Skeletal muscle satellite cell (primary cell): ENCODE measurements at regions not wholly inside any gene's neighbourhood (a gene's known extent, or its start where the extent isn't known, plus 50 kb on each side); places are given as distances from the start of the nearest gene placed in this dataset.

Experiments
- H3K27me3 ChIP-seq: 2 replicates; pipeline ENCODE4 v1.7.0; 2013; ENCODE audit warnings: low read length; ENCODE audit not compliant: control insufficient read depth, insufficient read depth
- H3K36me3 ChIP-seq: 2 replicates; pipeline ENCODE4 v1.7.0; 2013; ENCODE audit warnings: mild to moderate bottlenecking, control low read depth, low read length; ENCODE audit not compliant: insufficient read depth
- H3K4me1 ChIP-seq: 2 replicates; pipeline ENCODE4 v1.7.0; 2013; ENCODE audit warnings: low read length; ENCODE audit not compliant: control insufficient read depth, insufficient read depth
- H3K4me2 ChIP-seq: 2 replicates; pipeline ENCODE4 v1.7.0; 2013; ENCODE audit warnings: mild to moderate bottlenecking, low read length
- H3K4me3 ChIP-seq: 2 replicates; pipeline ENCODE4 v1.7.0; 2013; ENCODE audit warnings: low read length
- H3K9ac ChIP-seq: 2 replicates; pipeline ENCODE4 v1.7.0; 2013; ENCODE audit warnings: mild to moderate bottlenecking, low read depth, low read length, moderate library complexity
- H3K9me3 ChIP-seq: replicated peaks from 2 replicates; pipeline ENCODE4 v1.7.0; 2013; ENCODE audit warnings: mild to moderate bottlenecking, control low read depth, low read length

DNA sequence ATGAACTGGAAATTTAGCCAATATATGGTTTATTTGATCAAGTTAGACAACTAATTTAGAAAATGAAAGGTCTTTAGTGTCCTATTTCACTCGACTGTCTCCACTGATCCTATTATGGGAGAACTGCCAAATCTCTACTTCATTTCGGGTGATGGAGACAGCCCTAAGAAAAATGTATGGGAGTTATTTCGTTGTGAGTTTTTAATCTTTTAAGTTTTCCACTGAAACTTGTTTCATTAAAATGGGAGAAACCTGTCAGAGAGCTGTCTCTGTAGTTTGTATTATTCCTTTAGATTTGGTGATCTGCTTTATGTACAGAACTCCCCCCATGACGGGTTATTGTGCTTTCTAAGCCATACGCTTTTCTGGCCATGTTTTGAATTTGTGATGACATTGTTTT, 899.7 kb downstream of the ADGRL2 start:
- no peaks in the 10 kb centered on the region for H3K27me3 ChIP-seq
- H3K9me3 ChIP-seq, result no peaks in the 10 kb centered on the region
- no peak overlapping the region for H3K9ac ChIP-seq
- no peaks in the 10 kb centered on the region for H3K36me3 ChIP-seq
- H3K4me3 ChIP-seq, result no peak overlapping the region
- H3K4me2 ChIP-seq, result no peak overlapping the region
- no peaks in the 10 kb centered on the region for H3K4me1 ChIP-seq

GRCh38 chr1:82697965-82698364, 897.2 kb downstream of the ADGRL2 start:
- Histone ChIP-seq H3K4me2 (no peak overlapping the region), H3K9me3 (no peaks in the 10 kb centered on the region), H3K36me3 (no peaks in the 10 kb centered on the region), H3K9ac (no peak overlapping the region), H3K4me1 (no peaks in the 10 kb centered on the region), H3K27me3 (no peaks in the 10 kb centered on the region), H3K4me3 (no peak overlapping the region)

GRCh38 chr1:82695443-82695842, 894.7 kb downstream of the ADGRL2 start:
- Histone ChIP-seq H3K9me3 (no peaks in the 10 kb centered on the region), H3K4me3 (no peak overlapping the region), H3K9ac (no peak overlapping the region), H3K27me3 (no peaks in the 10 kb centered on the region), H3K36me3 (no peaks in the 10 kb centered on the region), H3K4me2 (no peak overlapping the region), H3K4me1 (no peaks in the 10 kb centered on the region)

GRCh38 chr1:82690411-82690810, 889.7 kb downstream of the ADGRL2 start:
- H3K4me3 ChIP-seq, result no peak overlapping the region
- H3K36me3 ChIP-seq, result no peaks in the 10 kb centered on the region
- no peak overlapping the region for H3K4me2 ChIP-seq
- no peaks in the 10 kb centered on the region for H3K4me1 ChIP-seq
- H3K27me3 ChIP-seq, result no peaks in the 10 kb centered on the region
- H3K9ac ChIP-seq, result no peak overlapping the region
- no peaks in the 10 kb centered on the region for H3K9me3 ChIP-seq

GRCh38 chr1:82689217-82689616, 888.5 kb downstream of the ADGRL2 start:
- Histone ChIP-seq H3K27me3 (no peaks in the 10 kb centered on the region), H3K9me3 (no peaks in the 10 kb centered on the region), H3K36me3 (no peaks in the 10 kb centered on the region), H3K9ac (no peak overlapping the region), H3K4me1 (no peaks in the 10 kb centered on the region), H3K4me2 (no peak overlapping the region), H3K4me3 (no peak overlapping the region)

GRCh38 chr1:82686774-82687173, 886.0 kb downstream of the ADGRL2 start:
- no peak overlapping the region for H3K9ac ChIP-seq
- H3K9me3 ChIP-seq, result peaks cover 3% of the 10 kb centered on the region
- no peaks in the 10 kb centered on the region for H3K4me1 ChIP-seq
- no peak overlapping the region for H3K4me3 ChIP-seq
- H3K36me3 ChIP-seq, result no peaks in the 10 kb centered on the region
- no peaks in the 10 kb centered on the region for H3K27me3 ChIP-seq
- H3K4me2 ChIP-seq, result no peak overlapping the region

DNA sequence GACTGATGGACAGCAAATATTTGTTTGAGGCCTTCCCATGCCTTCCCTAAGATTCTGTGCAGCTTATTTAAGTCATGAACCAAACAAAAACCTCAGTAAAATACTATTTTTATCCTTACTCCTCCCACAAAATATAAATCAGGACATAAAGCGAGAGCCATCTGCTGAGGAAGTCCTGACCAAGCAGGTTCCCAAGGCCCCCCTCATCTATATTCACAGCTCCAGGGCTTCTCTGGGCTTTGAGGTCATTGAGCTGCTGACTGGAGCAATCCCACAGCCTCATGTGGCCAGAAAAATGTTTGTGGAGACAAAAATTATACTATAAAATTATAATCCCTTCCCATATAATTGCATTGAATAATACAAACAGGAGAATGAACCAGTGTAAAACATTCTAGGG, 846.2 kb downstream of the ADGRL2 start:
- Histone ChIP-seq H3K36me3 (no peaks in the 10 kb centered on the region), H3K4me3 (no peak overlapping the region), H3K4me1 (no peaks in the 10 kb centered on the region), H3K9ac (no peak overlapping the region), H3K9me3 (no peaks in the 10 kb centered on the region), H3K4me2 (no peak overlapping the region), H3K27me3 (no peaks in the 10 kb centered on the region)

DNA sequence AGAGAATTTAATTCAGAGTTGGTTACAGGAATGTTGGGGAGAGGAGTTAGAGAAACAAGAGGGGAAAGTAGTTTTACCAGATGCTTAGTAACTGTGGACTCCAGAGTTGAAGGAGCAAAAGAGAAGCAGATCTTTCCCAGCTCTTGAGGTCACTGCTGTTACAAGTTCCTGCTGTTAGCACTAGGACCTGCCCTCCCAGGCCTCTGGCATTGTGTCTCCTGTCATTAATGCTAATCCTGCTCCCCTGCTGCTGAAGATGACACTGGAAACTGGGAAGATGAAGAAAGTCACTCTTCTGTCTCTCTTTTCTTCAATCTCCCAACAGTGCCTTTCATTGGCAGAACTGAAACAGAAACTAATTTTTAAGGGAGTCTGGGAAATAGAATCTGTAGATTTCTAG, 845.6 kb downstream of the ADGRL2 start:
- no peaks in the 10 kb centered on the region for H3K36me3 ChIP-seq
- H3K9me3 ChIP-seq, result no peaks in the 10 kb centered on the region
- H3K9ac ChIP-seq, result no peak overlapping the region
- no peak overlapping the region for H3K4me3 ChIP-seq
- no peaks in the 10 kb centered on the region for H3K4me1 ChIP-seq
- H3K4me2 ChIP-seq, result no peak overlapping the region
- H3K27me3 ChIP-seq, result no peaks in the 10 kb centered on the region

DNA sequence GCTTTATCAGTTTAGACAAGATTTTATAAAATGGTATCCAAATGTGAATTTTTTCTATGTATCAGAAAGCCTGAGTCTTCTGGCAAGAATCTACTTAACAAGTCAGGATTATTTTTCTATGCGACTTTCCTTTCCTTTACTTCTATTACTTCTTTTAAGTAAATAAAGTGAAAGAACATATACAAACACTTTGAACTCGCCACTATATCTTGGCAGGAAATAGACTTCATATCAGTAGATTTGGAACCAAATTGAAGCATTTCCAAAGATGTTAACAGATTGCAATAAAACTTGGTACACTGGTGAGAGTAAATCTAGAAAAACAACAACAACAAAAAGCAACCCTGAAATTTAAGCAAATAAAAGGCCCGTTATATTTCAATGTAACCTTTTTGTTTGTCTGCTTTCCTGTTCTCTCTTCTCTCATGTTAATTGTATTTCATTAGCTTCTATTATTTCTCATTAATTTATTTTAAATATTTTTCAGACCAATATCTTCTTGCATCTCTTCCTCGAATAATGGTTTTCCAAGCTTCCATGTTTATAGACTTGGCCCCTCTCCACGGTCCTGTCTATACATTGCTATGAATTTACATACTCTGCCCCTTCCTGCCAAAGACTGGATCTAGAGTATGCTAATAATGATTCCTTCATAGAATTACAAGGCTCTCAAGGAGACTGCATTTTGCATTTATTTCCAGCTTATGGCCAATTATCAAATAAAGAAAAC, 843.6 kb downstream of the ADGRL2 start:
- H3K4me2 ChIP-seq, result no peak overlapping the region
- no peaks in the 10 kb centered on the region for H3K27me3 ChIP-seq
- H3K36me3 ChIP-seq, result no peaks in the 10 kb centered on the region
- H3K4me3 ChIP-seq, result no peak overlapping the region
- H3K9me3 ChIP-seq, result no peaks in the 10 kb centered on the region
- H3K4me1 ChIP-seq, result no peaks in the 10 kb centered on the region
- no peak overlapping the region for H3K9ac ChIP-seq

DNA sequence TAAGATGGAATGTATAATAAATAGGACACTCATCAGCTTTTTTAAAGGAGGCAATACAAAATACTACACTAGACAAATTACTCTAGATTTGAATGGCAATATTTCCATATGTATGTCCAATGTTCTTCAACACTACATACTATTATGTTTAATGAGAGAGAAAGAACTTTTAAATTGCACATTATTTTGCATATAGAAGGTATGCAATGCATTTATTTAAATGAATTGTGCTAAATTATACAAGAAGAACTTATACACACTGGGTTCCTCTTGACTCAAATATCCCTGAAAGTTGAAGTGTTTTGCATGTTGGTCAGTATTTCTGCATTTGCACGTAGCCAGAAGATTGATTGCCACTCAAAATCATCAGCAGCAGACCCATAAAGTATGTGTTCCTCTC, 839.6 kb downstream of the ADGRL2 start:
- Histone ChIP-seq H3K27me3 (no peaks in the 10 kb centered on the region), H3K36me3 (no peaks in the 10 kb centered on the region), H3K4me2 (no peak overlapping the region), H3K9ac (no peak overlapping the region), H3K4me3 (no peak overlapping the region), H3K9me3 (no peaks in the 10 kb centered on the region), H3K4me1 (no peaks in the 10 kb centered on the region)

GRCh38 chr1:82634266-82634665, 833.5 kb downstream of the ADGRL2 start:
- H3K9me3 ChIP-seq, result no peaks in the 10 kb centered on the region
- no peak overlapping the region for H3K4me3 ChIP-seq
- no peaks in the 10 kb centered on the region for H3K36me3 ChIP-seq
- H3K27me3 ChIP-seq, result no peaks in the 10 kb centered on the region
- no peak overlapping the region for H3K4me2 ChIP-seq
- no peak overlapping the region for H3K9ac ChIP-seq
- H3K4me1 ChIP-seq, result no peaks in the 10 kb centered on the region

- no peak overlapping the region for H3K4me3 ChIP-seq
- no peaks in the 10 kb centered on the region for H3K36me3 ChIP-seq
- H3K27me3 ChIP-seq, result no peaks in the 10 kb centered on the region
- H3K9ac ChIP-seq, result no peak overlapping the region
- no peaks in the 10 kb centered on the region for H3K9me3 ChIP-seq
- no peak overlapping the region for H3K4me2 ChIP-seq
- no peaks in the 10 kb centered on the region for H3K4me1 ChIP-seq
These were observed 831.4 kb downstream of the ADGRL2 start for GRCh38 chr1:82632155-82632554.
